Myocyte (in vitro differentiated cells): ENCODE measurements at regions not wholly inside any gene's neighbourhood (a gene's known extent, or its start where the extent isn't known, plus 50 kb on each side); places are given as distances from the start of the nearest gene placed in this dataset.

Source experiments
- DNase-seq: peaks from one replicate; pipeline ENCODE4 v3.0.0-alpha.2; 2012; ENCODE audit warnings: low read depth

DNA sequence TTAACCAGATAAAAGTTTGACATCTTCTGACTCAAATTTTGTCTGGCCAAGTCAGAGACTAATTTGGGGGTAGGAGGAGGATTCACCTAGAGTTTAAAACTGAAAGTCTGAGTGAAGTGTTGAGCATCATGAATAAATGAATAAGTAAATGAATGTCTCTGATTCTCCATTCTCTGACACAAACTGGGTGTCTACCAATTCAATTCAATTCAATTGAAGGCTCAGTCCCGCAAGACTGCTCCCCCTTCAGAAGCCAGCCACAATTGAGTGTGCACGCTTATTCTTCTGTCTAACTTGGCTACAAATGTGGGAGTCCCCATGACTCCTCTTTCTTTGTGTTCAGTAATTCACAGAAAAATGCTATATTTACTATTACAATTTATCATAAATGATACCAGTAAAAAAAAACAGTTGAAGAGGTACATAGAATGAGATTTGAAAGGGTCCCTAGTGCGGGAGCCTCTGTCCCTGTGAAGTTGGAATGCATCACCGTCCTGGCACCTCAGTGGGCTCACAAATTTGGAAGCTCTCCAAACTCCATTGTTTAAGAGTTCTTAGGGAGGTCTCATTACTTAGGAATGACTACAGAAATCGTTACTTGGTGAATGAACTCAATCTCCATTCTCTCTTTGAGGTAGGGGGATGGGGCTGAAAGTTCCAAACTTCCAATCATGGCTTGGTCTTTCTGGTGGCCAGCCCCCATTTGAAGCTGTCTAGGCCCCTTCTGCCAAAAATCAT is 243.7 kb upstream of the PHYHIPL start:
- no peak for DNase-seq

- DNase-seq = no peak
Measured at GRCh38 chr10:58936364-58936763, 240.1 kb upstream of the PHYHIPL start.

DNA sequence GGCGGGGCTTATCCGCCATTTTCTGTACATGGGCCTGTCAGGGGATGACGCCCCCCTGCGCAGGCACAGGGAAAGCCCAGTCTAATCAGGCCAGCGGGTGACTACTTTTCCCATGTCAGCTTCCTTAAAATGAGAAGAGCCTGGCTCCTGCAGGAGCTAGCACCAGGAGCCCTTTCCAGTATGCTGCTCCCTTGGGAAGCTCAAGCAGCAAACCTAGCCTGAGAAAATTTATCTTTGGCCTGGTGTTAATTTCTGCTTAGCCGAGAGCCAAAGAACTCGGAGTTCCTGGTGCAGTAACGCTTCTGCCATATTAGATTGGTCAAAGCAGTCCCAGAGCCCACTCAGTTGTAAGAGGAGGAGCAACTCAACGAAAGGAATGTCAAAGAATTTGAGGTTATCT is 239.0 kb upstream of the PHYHIPL start:
- no peak for DNase-seq

GRCh38 chr10:58942724-58943123 is 233.7 kb upstream of the PHYHIPL start:
- no peak for DNase-seq

DNA sequence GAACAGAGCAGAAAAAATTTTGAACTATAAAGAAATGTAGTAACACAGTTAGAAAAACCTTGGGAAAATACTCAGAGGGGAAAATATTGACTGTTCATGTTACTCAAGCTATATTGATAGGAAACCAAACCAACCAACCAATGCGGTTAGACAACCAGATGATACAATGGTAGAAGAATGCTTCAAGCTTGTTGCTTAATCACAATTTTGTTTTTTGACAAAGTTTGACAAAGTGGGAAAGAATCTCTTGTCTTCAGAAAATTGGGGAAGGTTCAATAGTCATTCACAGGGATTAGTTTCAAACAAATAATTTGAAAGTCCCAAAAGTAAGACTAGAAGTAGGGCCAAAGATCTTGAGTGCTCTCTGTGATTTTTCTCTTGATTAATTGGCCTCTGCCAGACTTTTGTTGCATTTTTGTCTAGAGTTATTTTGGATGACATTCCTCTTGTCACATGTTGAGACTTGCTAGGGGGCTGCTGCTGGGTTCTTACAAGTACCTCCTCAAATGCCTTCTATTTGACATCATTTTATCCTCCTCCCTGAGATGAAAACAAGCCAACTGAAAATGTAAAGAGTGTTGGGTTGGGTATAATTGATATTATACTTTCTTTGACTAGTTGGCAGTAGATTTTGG is 233.1 kb upstream of the PHYHIPL start:
- DNase-seq = no peak

DNA sequence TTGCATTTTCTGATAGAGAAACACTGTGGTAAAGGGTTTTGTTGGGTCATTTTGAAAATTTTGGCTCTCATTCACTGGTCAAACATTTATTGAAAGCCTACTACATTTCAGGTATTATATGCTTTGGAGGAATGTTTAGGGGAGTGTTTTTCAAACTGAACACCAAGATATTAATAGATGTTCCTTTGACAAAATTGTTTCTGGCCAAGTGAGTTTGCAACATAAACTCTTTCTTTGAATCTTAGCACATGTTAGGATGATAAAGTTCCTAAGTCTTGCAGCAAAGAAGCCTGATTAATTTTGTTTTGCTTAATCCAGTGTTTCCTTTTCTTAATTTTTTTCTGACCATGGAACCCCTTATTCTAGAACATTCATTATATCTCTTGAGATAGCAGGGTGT is 232.5 kb upstream of the PHYHIPL start:
- DNase-seq = no peak

DNA sequence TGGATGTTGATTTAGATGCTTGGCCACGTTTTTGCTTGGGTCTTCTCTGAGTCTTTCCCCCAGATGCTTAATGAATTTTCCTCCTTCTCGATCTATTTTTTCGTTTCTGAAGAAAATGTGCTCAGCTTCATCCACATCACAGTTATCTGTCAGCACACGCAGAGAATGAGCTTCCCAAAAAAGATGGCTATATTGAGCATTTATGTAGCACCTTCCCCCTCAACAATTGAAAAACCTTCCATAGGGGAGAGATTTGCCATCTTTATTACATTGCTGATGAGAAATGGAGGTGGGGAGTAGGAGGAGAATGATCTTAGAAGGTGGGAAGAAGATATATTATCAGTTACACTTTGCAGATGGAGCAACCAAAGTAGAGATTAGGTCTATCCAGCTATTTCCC is 228.1 kb upstream of the PHYHIPL start:
- DNase-seq = no peak

DNA sequence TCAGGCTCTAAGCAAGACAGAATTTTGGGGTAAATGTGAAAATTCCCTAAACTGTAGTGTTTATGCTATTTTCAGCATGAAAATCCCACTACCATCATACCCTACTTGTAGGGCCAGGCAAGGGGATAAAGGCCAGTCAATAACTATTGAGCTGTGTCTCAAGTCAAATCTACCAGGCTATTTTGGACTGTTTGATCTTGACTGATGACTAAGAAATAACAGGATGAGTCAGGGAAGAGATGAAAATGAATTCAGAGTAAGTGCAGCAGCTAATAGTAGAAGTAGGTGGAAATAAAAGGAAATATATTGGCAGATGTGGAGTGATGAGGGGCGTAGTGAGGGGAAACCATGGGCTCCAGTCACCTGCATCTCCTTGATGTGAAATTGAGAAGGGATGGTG is 225.8 kb upstream of the PHYHIPL start:
- DNase-seq = peak; percentile 31

DNA sequence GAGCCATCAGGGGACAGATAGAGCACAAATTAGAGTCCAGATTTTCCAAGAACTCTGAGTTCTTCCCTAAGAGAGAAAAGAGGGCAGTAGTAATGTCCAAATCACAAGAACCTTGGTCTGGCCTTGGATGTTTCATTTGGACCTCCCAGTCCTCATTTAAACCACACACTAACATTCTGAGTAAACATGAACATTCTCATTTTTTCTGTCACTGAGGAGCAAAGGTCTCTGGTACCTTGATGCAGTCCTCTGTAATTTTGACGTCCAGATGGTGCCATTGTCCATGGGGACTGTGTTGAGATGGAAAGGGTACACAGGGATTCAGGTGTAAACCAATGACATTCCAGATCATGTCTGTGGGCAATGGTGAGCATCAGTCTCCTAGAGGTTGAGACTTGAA is 225.4 kb upstream of the PHYHIPL start:
- no peak for DNase-seq

GRCh38 chr10:58951746-58952145 is 224.7 kb upstream of the PHYHIPL start:
- DNase-seq = peak; percentile 58

- peak; percentile 51 for DNase-seq
Measured at GRCh38 chr10:58952162-58952601, 224.3 kb upstream of the PHYHIPL start.

DNA sequence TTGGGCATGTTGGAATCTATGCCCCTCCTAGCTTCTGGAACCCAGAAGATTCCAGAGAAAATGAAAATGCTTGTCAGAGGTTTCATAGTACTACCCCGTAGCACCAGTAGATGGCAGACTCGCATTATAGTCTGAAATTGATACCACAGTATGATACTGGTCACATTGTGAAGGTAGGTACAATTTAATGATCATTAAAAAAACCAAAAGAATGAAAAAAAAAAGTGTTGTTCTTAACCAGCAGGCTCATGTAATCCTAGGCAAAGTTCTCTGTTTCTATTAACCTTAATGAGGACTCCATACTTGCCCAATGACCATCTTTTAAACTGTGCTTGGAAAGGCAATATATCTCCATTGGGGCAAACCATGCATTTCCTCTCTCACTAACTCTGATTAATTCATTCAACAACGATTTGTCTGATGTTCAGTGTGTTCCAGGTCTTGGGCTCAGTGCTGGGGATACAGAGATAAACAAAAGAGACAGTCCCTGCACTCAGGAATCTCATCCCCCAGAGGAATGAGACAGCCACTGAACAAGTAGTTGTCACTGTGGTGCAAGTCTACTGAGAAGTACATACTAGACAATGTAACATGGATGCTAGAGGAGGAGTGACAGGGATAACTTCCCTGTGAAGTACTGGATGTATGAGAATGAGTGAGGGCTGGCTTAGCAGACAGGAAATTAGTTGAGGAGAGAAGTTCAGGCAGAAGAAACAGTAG is 223.5 kb upstream of the PHYHIPL start:
- peak; percentile 71 for DNase-seq

DNA sequence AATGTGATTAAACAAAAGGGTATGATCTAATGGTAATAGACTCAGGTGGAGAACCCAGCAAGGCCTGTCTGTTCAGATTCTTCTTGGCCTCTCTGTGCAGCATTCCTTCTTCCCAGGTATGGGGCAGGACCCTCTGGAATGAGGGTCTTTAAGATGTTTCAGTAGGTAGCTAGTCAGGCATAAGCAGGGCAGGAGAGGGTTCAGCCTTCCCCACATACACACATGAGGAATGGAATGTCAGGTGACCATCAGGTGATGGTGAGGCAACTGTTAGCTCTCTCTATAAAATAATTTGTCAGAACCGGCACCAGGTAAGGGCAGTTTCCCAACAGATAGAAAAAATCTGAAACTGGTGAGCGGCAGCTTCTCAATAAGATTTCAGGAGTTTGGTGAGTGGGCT is 222.3 kb upstream of the PHYHIPL start:
- DNase-seq = no peak

DNA sequence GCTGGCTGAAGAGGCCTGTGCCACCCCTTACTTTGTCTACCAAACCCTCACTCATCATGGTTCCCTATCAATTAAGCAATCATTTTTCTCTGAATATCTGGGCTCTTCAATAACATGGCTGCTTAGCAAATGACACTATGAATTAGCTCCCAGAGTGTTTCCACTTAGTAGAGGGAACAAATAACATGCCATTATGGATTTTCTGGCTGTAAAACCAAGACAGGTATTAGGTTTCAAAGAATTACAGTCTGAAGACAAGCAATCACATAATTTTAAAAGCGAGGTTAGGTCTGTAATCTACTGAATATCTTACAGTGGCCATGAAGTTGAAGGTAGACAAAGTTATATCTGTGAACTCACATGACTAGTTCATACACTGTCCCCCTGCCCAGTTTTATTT is 220.8 kb upstream of the PHYHIPL start:
- DNase-seq = no peak

- DNase-seq = no peak
Measured at GRCh38 chr10:58956926-58957325, 219.5 kb upstream of the PHYHIPL start.

- no peak for DNase-seq
Measured at GRCh38 chr10:58957517-58957916, 218.9 kb upstream of the PHYHIPL start.

DNA sequence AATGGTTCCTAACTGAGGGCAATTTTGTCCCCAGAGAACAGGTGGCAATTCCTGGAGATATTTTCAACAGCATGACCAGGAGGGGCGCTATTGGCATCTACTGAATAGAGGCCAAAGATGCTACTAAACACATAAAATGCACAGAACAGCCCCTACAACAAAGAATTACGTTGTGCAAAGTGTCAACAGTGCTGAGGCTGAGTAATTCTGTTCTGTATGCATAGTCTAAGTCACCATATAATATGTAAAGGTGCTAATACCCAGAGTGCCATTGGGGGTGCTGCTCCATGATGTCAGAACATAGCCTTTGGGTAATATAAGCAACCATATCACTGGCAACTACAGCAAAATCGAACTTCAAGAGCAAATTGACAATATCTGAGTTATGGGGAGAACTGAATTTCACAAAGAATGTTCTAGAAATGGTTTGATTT is 213.3 kb upstream of the PHYHIPL start:
- peak; percentile 44 for DNase-seq

DNA sequence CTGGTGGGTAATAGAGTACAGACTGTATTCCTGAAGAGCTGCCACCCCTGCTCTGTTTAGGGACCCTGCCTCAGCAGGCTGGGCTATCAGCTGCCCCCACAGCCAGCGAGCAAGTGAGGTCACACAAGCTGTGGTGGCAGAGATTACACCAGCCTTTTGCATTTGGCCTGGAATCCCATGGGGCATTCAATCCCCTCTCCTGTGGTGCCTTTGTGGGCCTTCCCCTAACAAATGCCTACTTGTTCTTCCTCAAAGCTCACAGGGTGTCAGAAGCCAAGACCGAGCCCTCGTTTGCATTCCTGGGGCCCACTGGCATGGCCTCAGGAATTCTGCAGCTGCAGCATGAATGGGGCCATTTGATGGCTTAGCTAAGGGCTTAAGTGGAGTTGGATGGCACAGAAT is 212.7 kb upstream of the PHYHIPL start:
- DNase-seq = peak; percentile 95

DNA sequence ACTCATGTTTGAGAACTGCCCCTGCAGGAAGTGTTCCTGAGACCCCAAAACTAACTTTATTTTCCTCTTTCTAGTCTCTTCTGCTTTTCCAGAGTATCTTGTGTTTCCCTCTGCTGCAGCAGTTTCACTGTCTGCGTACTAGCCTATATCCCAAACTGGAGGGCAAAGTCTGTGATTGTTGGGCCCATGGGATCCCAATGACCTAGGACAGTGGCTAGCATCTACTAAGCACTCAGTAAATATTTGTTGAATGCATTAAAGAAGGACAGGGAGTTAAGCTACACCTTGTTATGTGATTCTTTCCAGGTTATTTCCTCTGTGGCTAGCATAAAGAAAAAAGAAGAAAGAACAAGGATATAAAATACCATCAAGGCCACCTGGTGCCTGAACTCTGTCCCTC is 210.6 kb upstream of the PHYHIPL start:
- DNase-seq = no peak

- DNase-seq = no peak
Measured at GRCh38 chr10:58967551-58968388, 208.7 kb upstream of the PHYHIPL start.

DNA sequence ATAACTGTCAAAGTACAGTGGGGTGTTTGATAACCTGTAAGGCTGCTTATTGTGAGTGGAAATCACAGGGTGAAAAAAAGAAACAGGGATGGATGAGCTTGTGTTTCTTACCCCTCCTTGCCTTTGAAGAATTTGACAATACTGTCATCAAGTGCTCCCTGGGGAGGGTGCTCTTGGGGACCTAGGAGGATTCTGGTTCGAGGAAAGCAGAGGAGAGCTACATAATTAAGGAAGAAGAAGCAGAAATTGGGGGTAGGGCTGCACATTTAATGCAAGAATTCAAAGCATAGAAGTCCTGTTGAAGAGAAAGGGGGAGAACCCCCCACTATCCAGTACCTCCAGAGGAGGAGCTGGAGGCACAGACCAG is 208.1 kb upstream of the PHYHIPL start:
- DNase-seq = no peak

- no peak for DNase-seq
Measured at GRCh38 chr10:58969576-58969975, 206.9 kb upstream of the PHYHIPL start.
